H9 (cell line): ENCODE measurements at regions not wholly inside any gene's neighbourhood (a gene's known extent, or its start where the extent isn't known, plus 50 kb on each side); places are given as distances from the start of the nearest gene placed in this dataset.

ENCODE experiments used
- DNase-seq: peaks from one replicate; pipeline ENCODE4 v3.0.0-alpha.2; 2017
- H2AFZ ChIP-seq: one replicate; pipeline ENCODE4 v1.6.1; 2013; ENCODE audit warnings: mild to moderate bottlenecking, low read length, control low read depth, moderate library complexity
- H2AK5ac ChIP-seq: 2 replicates; pipeline ENCODE4 v1.6.1; 2013; ENCODE audit warnings: low read length, control low read depth, mixed read lengths; ENCODE audit not compliant: insufficient read length
- H2BK120ac ChIP-seq: one replicate; pipeline ENCODE4 v1.6.1; 2013; ENCODE audit warnings: low read depth, mild to moderate bottlenecking, low read length, control low read depth, inconsistent platforms; ENCODE audit not compliant: poor library complexity, severe bottlenecking
- H2BK12ac ChIP-seq: 2 replicates; pipeline ENCODE4 v1.6.1; 2013; ENCODE audit warnings: low read length, control low read depth, mixed read lengths, low read depth; ENCODE audit not compliant: insufficient read length
- H2BK15ac ChIP-seq: 2 replicates; pipeline ENCODE4 v1.6.1; 2013; ENCODE audit warnings: low read depth, low read length, control low read depth
- H2BK20ac ChIP-seq: one replicate; pipeline ENCODE4 v1.6.1; 2013; ENCODE audit warnings: low read depth, mild to moderate bottlenecking, low read length, control low read depth, inconsistent platforms; ENCODE audit not compliant: poor library complexity, severe bottlenecking
- H2BK5ac ChIP-seq: 2 replicates; pipeline ENCODE4 v1.6.1; 2013; ENCODE audit warnings: low read length, control low read depth, mixed read lengths; ENCODE audit not compliant: insufficient read length
- H3K14ac ChIP-seq: 2 replicates; pipeline ENCODE4 v1.6.1; 2013; ENCODE audit warnings: low read length, control low read depth; ENCODE audit not compliant: insufficient read depth
- H3K18ac ChIP-seq: 2 replicates; pipeline ENCODE4 v1.6.1; 2013; ENCODE audit warnings: low read depth, mild to moderate bottlenecking, mixed read lengths, low read length, control low read depth; ENCODE audit not compliant: insufficient read length
- H3K23ac ChIP-seq: 2 replicates; pipeline ENCODE4 v1.6.1; 2013; ENCODE audit warnings: low read length, control low read depth, mixed read lengths, low read depth; ENCODE audit not compliant: insufficient read length
- H3K23me2 ChIP-seq: 2 replicates; pipeline ENCODE4 v1.6.1; 2013; ENCODE audit warnings: low read depth, mild to moderate bottlenecking, mixed read lengths, low read length, control low read depth; ENCODE audit not compliant: insufficient read length, poor library complexity, severe bottlenecking
- H3K27ac ChIP-seq: 2 replicates; pipeline ENCODE4 v1.5.1; 2013; ENCODE audit warnings: low read length, control low read depth, mixed read lengths, low read depth; ENCODE audit not compliant: insufficient read length
- H3K27me3 ChIP-seq: 2 replicates; pipeline ENCODE4 v1.6.1; 2013; ENCODE audit warnings: low read length, control low read depth, inconsistent platforms; ENCODE audit not compliant: insufficient read depth
- H3K4ac ChIP-seq: 2 replicates; pipeline ENCODE4 v1.6.1; 2013; ENCODE audit warnings: low read depth, mild to moderate bottlenecking, control low read depth, inconsistent platforms, low read length, moderate library complexity
- H3K4me1 ChIP-seq: 2 replicates; pipeline ENCODE4 v1.6.1; 2013; ENCODE audit warnings: low read length, control low read depth, inconsistent platforms; ENCODE audit not compliant: insufficient read depth
- H3K4me2 ChIP-seq: 2 replicates; pipeline ENCODE4 v1.6.1; 2013; ENCODE audit warnings: low read length, control low read depth, mixed read lengths; ENCODE audit not compliant: insufficient read length, insufficient read depth
- H3K56ac ChIP-seq: 2 replicates; pipeline ENCODE4 v1.6.1; 2013; ENCODE audit warnings: low read depth, mild to moderate bottlenecking, mixed read lengths, low read length, control low read depth; ENCODE audit not compliant: insufficient read length
- H3K79me1 ChIP-seq: 2 replicates; pipeline ENCODE4 v1.6.1; 2013; ENCODE audit warnings: low read depth, mild to moderate bottlenecking, moderate library complexity, low read length, control low read depth, inconsistent platforms; ENCODE audit not compliant: insufficient read depth, poor library complexity, severe bottlenecking
- H3K79me2 ChIP-seq: 2 replicates; pipeline ENCODE4 v1.6.1; 2013; ENCODE audit warnings: low read length, control low read depth, inconsistent platforms; ENCODE audit not compliant: insufficient read depth
- H3K9ac ChIP-seq: 2 replicates; pipeline ENCODE4 v1.6.1; 2013; ENCODE audit warnings: low read length, control low read depth, mixed read lengths; ENCODE audit not compliant: insufficient read length; ENCODE audit errors: extremely low read depth
- H3K9me3 ChIP-seq: one replicate; pipeline ENCODE4 v1.6.1; 2013; ENCODE audit warnings: low read depth, low read length, inconsistent platforms; ENCODE audit not compliant: control insufficient read depth
- H3T11ph ChIP-seq: one replicate; pipeline ENCODE4 v1.6.1; 2013; ENCODE audit warnings: mild to moderate bottlenecking, low read length, control low read depth, inconsistent platforms
- H4K20me1 ChIP-seq: one replicate; pipeline ENCODE4 v1.6.1; 2013; ENCODE audit not compliant: control insufficient read depth, insufficient read length, insufficient read depth
- H4K5ac ChIP-seq: 2 replicates; pipeline ENCODE4 v1.6.1; 2013; ENCODE audit warnings: low read depth, mild to moderate bottlenecking, mixed read lengths, low read length, control low read depth; ENCODE audit not compliant: insufficient read length
- H4K8ac ChIP-seq: replicated peaks from 2 replicates; pipeline ENCODE4 v1.6.1; 2013; ENCODE audit warnings: low read length, control low read depth, mixed read lengths, low read depth; ENCODE audit not compliant: insufficient read length
- H4K91ac ChIP-seq: 2 replicates; pipeline ENCODE4 v1.6.1; 2013; ENCODE audit warnings: low read depth, mild to moderate bottlenecking, moderate library complexity, mixed read lengths, low read length, control low read depth; ENCODE audit not compliant: insufficient read length
- H3K27ac Mint-ChIP-seq, 3 experiments: 2 replicates in 2 of 3; 3 replicates in 1 of 3; pipeline ENCODE4 v1.8.0; 2020 to 2021; ENCODE audit warnings: mixed read lengths in 3 of 3, mild to moderate bottlenecking in 1 of 3, moderate library complexity in 1 of 3
- H3K27me3 Mint-ChIP-seq: 2 replicates; pipeline ENCODE4 v1.8.0; 2021; ENCODE audit warnings: low read depth, mild to moderate bottlenecking, moderate library complexity, mixed read lengths
- H3K36me3 Mint-ChIP-seq, 3 experiments: 2 replicates in 2 of 3; 3 replicates in 1 of 3; pipeline ENCODE4 v1.8.0; 2020 to 2021; ENCODE audit warnings: low read depth in 3 of 3, mixed read lengths in 3 of 3; ENCODE audit not compliant: insufficient read depth in 1 of 3
- H3K4me1 Mint-ChIP-seq, 2 experiments: 2 replicates each; pipeline ENCODE4 v1.8.0; 2020; ENCODE audit warnings: mixed read lengths in 2 of 2
- H3K4me3 Mint-ChIP-seq, 2 experiments: 2 replicates in 1 of 2; 3 replicates in 1 of 2; pipeline ENCODE4 v1.8.0; 2020 to 2021; ENCODE audit warnings: mild to moderate bottlenecking in 2 of 2, mixed read lengths in 2 of 2, moderate library complexity in 1 of 2
- H3K9me3 Mint-ChIP-seq, 2 experiments: 2 replicates in 1 of 2; 3 replicates in 1 of 2; pipeline ENCODE4 v1.8.0; 2020; ENCODE audit warnings: mild to moderate bottlenecking in 2 of 2, mixed read lengths in 2 of 2, moderate library complexity in 1 of 2
- WGBS: extraction: QIAGEN DNeasy Blood & Tissue Kit; methylation state at CpG from one replicate; pipeline ENCODE4 v1.1.7; 2013; ENCODE audit warnings: missing lambda C conversion rate, low lambda C conversion rate, mixed read lengths; ENCODE audit not compliant: insufficient read length; ENCODE audit errors: extremely low coverage; 5-methylcytosine and 5-hydroxymethylcytosine counted together
- TF ChIP-seq, protein P1 (sequence below): fragments of 200-600 bp; sonication (generic); conservative IDR thresholded peaks from 3 replicates; pipeline ENCODE4 v1.8.0; 2021; ENCODE audit warnings: antibody characterized with exemption, mild to moderate bottlenecking

DNA sequence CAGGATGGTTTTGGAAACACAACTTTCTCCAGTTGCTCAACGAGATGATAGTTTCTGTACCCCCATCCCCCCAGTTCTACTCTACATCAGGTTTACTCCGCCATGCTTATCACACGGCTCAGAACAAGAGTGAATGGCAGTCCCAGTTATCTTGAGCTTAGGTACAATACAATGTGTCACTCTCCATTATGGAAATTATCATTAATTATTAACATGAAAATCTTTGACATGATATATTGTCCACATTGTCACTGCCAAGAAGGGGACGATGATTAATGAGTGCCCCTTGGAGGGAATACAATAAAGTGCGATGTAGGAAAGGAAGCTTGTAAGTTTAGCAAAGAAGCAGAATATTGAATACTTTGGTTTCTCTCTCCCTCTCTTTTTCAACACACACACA lies 252.6 kb upstream of the CFAP20DC start:
- H3K56ac ChIP-seq, result no peak overlapping the region
- no peak overlapping the region for H2BK12ac ChIP-seq
- no peak overlapping the region for H3K14ac ChIP-seq
- H2BK15ac ChIP-seq, result no peak overlapping the region
- H3K4ac ChIP-seq, result no peak overlapping the region
- no CpG with 5 or more reads among the region's 5 CpGs for WGBS
- H2BK5ac ChIP-seq, result no peak overlapping the region
- Mint-ChIP-seq H3K4me1 (no peaks in the 10 kb centered on the region), H3K9me3 (no peaks in the 10 kb centered on the region; a peak in 1 of 5 replicates), H3K36me3 (no peaks in the 10 kb centered on the region; a peak in 1 of 7 replicates), H3K27ac (no peak overlapping the region), H3K4me3 (no peak overlapping the region), H3K27me3 (no peaks in the 10 kb centered on the region; the same call in none of the 2 replicates)
- TF ChIP-seq, protein P1, sequence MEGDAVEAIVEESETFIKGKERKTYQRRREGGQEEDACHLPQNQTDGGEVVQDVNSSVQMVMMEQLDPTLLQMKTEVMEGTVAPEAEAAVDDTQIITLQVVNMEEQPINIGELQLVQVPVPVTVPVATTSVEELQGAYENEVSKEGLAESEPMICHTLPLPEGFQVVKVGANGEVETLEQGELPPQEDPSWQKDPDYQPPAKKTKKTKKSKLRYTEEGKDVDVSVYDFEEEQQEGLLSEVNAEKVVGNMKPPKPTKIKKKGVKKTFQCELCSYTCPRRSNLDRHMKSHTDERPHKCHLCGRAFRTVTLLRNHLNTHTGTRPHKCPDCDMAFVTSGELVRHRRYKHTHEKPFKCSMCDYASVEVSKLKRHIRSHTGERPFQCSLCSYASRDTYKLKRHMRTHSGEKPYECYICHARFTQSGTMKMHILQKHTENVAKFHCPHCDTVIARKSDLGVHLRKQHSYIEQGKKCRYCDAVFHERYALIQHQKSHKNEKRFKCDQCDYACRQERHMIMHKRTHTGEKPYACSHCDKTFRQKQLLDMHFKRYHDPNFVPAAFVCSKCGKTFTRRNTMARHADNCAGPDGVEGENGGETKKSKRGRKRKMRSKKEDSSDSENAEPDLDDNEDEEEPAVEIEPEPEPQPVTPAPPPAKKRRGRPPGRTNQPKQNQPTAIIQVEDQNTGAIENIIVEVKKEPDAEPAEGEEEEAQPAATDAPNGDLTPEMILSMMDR, result no peak
- no peak overlapping the region for H3K18ac ChIP-seq
- no peak overlapping the region for H4K5ac ChIP-seq
- H3T11ph ChIP-seq, result no peak overlapping the region
- no peak for DNase-seq
- no peaks in the 10 kb centered on the region for H3K9me3 ChIP-seq
- H4K91ac ChIP-seq, result no peak overlapping the region
- H4K20me1 ChIP-seq, result no peaks in the 10 kb centered on the region
- H3K4me1 ChIP-seq, result no peaks in the 10 kb centered on the region
- H3K79me2 ChIP-seq, result no peaks in the 10 kb centered on the region
- H3K4me2 ChIP-seq, result no peak overlapping the region
- H3K23ac ChIP-seq, result no peak overlapping the region
- H2BK20ac ChIP-seq, result no peak overlapping the region
- H4K8ac ChIP-seq, result no peak overlapping the region
- H3K79me1 ChIP-seq, result no peaks in the 10 kb centered on the region
- no peak overlapping the region for H2AK5ac ChIP-seq
- no peaks in the 10 kb centered on the region for H3K23me2 ChIP-seq
- H2AFZ ChIP-seq, result no peak overlapping the region
- no peak overlapping the region for H3K27ac ChIP-seq
- no peaks in the 10 kb centered on the region for H3K27me3 ChIP-seq
- no peak overlapping the region for H2BK120ac ChIP-seq
- no peak overlapping the region for H3K9ac ChIP-seq
